HCT116 (cell line): ENCODE measurements at regions not wholly inside any gene's neighbourhood (a gene's known extent, or its start where the extent isn't known, plus 50 kb on each side); places are given as distances from the start of the nearest gene placed in this dataset.

Experiments used
- ATAC-seq: fragments of 200-7000 bp; cut with Tn5 transposase; 2 replicates; pipeline ENCODE4 v1.9.1; 2020; ENCODE audit warnings: mild to moderate bottlenecking, moderate library complexity
- BruUV-seq: library from RNA; stranded (reverse); fragments of 400-500 nt; replicated peaks from 2 replicates; lab custom pipeline; 2021; lab: Mats Ljungman, UMichigan
- CTCF ChIA-PET: fragments of 300-600 bp; sonication (Branson Sonifier 250); formaldehyde crosslinking; loops from one replicate; lab custom pipeline; 2021; ENCODE audit warnings: antibody characterized with exemption; lab: Charles Lee
- POLR2A ChIA-PET: fragments of 300-600, 350-600 bp; sonication (Branson Sonifier 250); formaldehyde crosslinking; loops from one replicate; lab custom pipeline; 2021; ENCODE audit warnings: antibody characterized with exemption; lab: Charles Lee
- RAD21 ChIA-PET, 2 experiments: fragments of 300-600 bp; sonication (Branson Sonifier 250); formaldehyde crosslinking; loops; one replicate each; lab custom pipeline; 2023; ENCODE audit warnings: low total read pairs in 2 of 2; ENCODE audit not compliant: uncharacterized antibody in 2 of 2, unreplicated experiment in 2 of 2, low non-redundant PET in 1 of 2; lab: Charles Lee
- DNase-seq: peaks from one replicate; pipeline ENCODE4 v3.0.0-alpha.2; 2010; ENCODE audit warnings: low read depth, low spot score
- H2AFZ ChIP-seq: fragments of 200-600 bp; shearing (Covaris generic), sonication (generic); 2 replicates; pipeline ENCODE4 v1.6.1; 2017; ENCODE audit warnings: low read depth, mixed run types, mixed read lengths, antibody characterized with exemption, low read length; ENCODE audit not compliant: poor library complexity, severe bottlenecking
- H3K27ac ChIP-seq: 2 replicates; pipeline ENCODE4 v1.5.1; 2012; ENCODE audit warnings: low read depth, low read length
- H3K27me3 ChIP-seq: fragments of 200-600 bp; sonication (generic); 2 replicates; pipeline ENCODE4 v1.6.1; 2016; ENCODE audit warnings: mixed run types, low read length, mixed read lengths; ENCODE audit not compliant: insufficient read depth
- H3K36me3 ChIP-seq, 2 experiments: fragments of 200-500 bp in 1 of 2; fragments of 200-600 bp in 1 of 2; sonication (Bioruptor generic) in 1 of 2; sonication (generic) in 1 of 2; 2 replicates each; pipeline versions ENCODE4 v1.5.1 to v1.6.1; 2014 to 2016; ENCODE audit warnings: low read length in 2 of 2, inconsistent platforms in 1 of 2, mixed read lengths in 1 of 2, mixed run types in 1 of 2; ENCODE audit not compliant: insufficient read depth in 2 of 2, control insufficient read depth in 1 of 2
- H3K4me1 ChIP-seq, 2 experiments: fragments of 200-600 bp in 1 of 2; sonication (generic) in 1 of 2; 2 replicates each; pipeline versions ENCODE4 v1.5.1 to v1.6.1; 2012 to 2017; ENCODE audit warnings: low read length in 2 of 2, inconsistent platforms in 1 of 2, mild to moderate bottlenecking in 1 of 2, mixed read lengths in 1 of 2, mixed run types in 1 of 2, moderate library complexity in 1 of 2; ENCODE audit not compliant: insufficient read depth in 2 of 2, control insufficient read depth in 1 of 2
- H3K4me2 ChIP-seq: fragments of 200-600 bp; sonication (generic); 2 replicates; pipeline ENCODE4 v1.6.1; 2017; ENCODE audit warnings: mixed run types, low read length, mixed read lengths
- H3K4me3 ChIP-seq, 2 experiments: fragments of 200-600 bp in 1 of 2; sonication (generic) in 1 of 2; replicated peaks in 1 of 2; 2 replicates each; pipeline ENCODE4 v1.5.1; 2011 to 2016; ENCODE audit warnings: low read length in 2 of 2, control low read depth in 1 of 2, low read depth in 1 of 2, mild to moderate bottlenecking in 1 of 2, mixed read lengths in 1 of 2, mixed run types in 1 of 2
- H3K79me2 ChIP-seq: fragments of 200-600 bp; sonication (generic); 2 replicates; pipeline ENCODE4 v1.6.1; 2017; ENCODE audit warnings: mild to moderate bottlenecking, mixed run types, low read length, moderate library complexity, mixed read lengths; ENCODE audit not compliant: insufficient read depth
- H3K9ac ChIP-seq: fragments of 200-600 bp; sonication (generic); 2 replicates; pipeline ENCODE4 v1.6.1; 2016; ENCODE audit warnings: low read length, mixed read lengths
- H3K9me2 ChIP-seq: fragments of 200-600 bp; sonication (generic), shearing (Covaris generic); 2 replicates; pipeline ENCODE4 v1.6.1; 2017; ENCODE audit warnings: mixed run types, mild to moderate bottlenecking, moderate library complexity; ENCODE audit not compliant: insufficient read depth
- H3K9me3 ChIP-seq, 2 experiments: fragments of 200-500 bp in 1 of 2; fragments of 200-600 bp in 1 of 2; sonication (Bioruptor generic) in 1 of 2; sonication (generic) in 1 of 2; 2 replicates each; pipeline ENCODE4 v1.6.1; 2014 to 2017; ENCODE audit warnings: low read length in 2 of 2, mixed read lengths in 2 of 2, inconsistent platforms in 1 of 2, low read depth in 1 of 2, mild to moderate bottlenecking in 1 of 2, mixed run types in 1 of 2, moderate library complexity in 1 of 2; ENCODE audit not compliant: control insufficient read depth in 1 of 2, insufficient read depth in 1 of 2
- H4K20me1 ChIP-seq: fragments of 200-600 bp; sonication (generic), shearing (Covaris generic); 2 replicates; pipeline ENCODE4 v1.6.1; 2017; ENCODE audit warnings: mixed run types, mild to moderate bottlenecking, moderate library complexity; ENCODE audit not compliant: insufficient read depth
- EGR1 ChIP-seq: IDR thresholded peaks from 2 replicates; pipeline ENCODE4 v1.6.1; 2012; ENCODE audit warnings: low read depth
- EZH2 ChIP-seq: fragments of 200-600 bp; sonication (generic); IDR thresholded peaks from 2 replicates; pipeline ENCODE4 v1.6.1; 2017; ENCODE audit warnings: antibody characterized with exemption, mixed run types
- EZH2phosphoT487 ChIP-seq: fragments of 200-600 bp; IDR thresholded peaks from 2 replicates; pipeline ENCODE4 v1.6.1; 2018; ENCODE audit warnings: antibody characterized with exemption, borderline replicate concordance
- JUND ChIP-seq: IDR thresholded peaks from 2 replicates; pipeline ENCODE4 v1.6.1; 2012
- MAX ChIP-seq: IDR thresholded peaks from 2 replicates; pipeline ENCODE4 v1.6.1; 2012
- POLR2AphosphoS5 ChIP-seq: IDR thresholded peaks from 2 replicates; pipeline ENCODE4 v1.6.1; 2011; ENCODE audit warnings: mild to moderate bottlenecking, low read depth, low read length, moderate library complexity
- SP1 ChIP-seq: IDR thresholded peaks from 2 replicates; pipeline ENCODE4 v1.6.1; 2012; ENCODE audit warnings: low read depth
- TCF7L2 ChIP-seq: IDR thresholded peaks from 2 replicates; pipeline ENCODE4 v1.7.0; 2011; ENCODE audit warnings: borderline replicate concordance, inconsistent platforms; ENCODE audit not compliant: insufficient read depth, insufficient read length; ENCODE audit errors: extremely low read depth
- YY1 ChIP-seq: IDR thresholded peaks from 2 replicates; pipeline ENCODE4 v1.6.1; 2011; ENCODE audit warnings: low read length, low read depth, moderate library complexity, mild to moderate bottlenecking; ENCODE audit not compliant: insufficient replicate concordance; ENCODE audit errors: extremely low read depth
- ZFX ChIP-seq: fragments of 450-650 bp; IDR thresholded peaks from 2 replicates; pipeline ENCODE4 v1.6.1; 2017
- ZNF274 ChIP-seq: fragments of 200-500 bp; sonication (Bioruptor generic); IDR thresholded peaks from 2 replicates; pipeline ENCODE4 v1.6.1; 2014; ENCODE audit warnings: mild to moderate bottlenecking, low read depth, low read length, inconsistent platforms
- intact Hi-C: fragments of 100-400 bp; cut with micrococcal nuclease; formaldehyde crosslinking; loops from 2 replicates; pipeline ENCODE4 v1.10.0; 2022
- TF ChIP-seq, protein P1 (sequence below), 3 experiments: fragments of 200-600 bp in 1 of 3; sonication (generic) in 1 of 3; IDR thresholded peaks in 2 of 3; conservative IDR thresholded peaks in 1 of 3; 2 replicates each; pipeline ENCODE4 v1.5.1; 2012 to 2017; ENCODE audit warnings: low read depth in 2 of 3, low read length in 2 of 3, antibody characterized with exemption in 1 of 3, borderline replicate concordance in 1 of 3, control low read depth in 1 of 3, mild to moderate bottlenecking in 1 of 3, mixed read lengths in 1 of 3, mixed run types in 1 of 3, moderate library complexity in 1 of 3; ENCODE audit not compliant: insufficient read depth in 1 of 3
- TF ChIP-seq, protein P2 (sequence below): IDR thresholded peaks from 2 replicates; pipeline ENCODE4 v1.6.1; 2012; ENCODE audit warnings: low read depth

- TF ChIP-seq EZH2phosphoT487 = no peak
- TF ChIP-seq, all 23 proteins: peak for 0
These were observed 653.3 kb downstream of the NLGN4X start (continued) for GRCh38 chrX:5575407-5575806.

DNA sequence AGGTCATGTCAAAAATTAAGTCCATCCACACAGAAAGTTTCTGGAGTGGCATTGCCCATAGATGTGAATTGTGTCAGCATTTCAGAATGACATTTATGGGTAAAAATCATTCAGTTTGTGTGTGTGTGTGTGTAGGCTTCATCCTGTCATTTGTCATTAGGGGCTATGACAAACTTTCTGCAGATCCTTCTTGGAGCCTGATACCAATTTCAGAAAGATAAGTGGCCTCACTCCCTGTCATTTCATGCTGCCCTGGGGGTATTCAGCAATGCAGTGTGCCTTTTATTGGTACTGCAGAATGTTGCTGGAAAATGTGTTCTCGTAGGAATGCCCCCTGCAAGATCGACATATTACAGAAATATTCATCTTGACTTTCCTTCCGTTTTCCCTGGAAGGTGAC, 659.7 kb downstream of the NLGN4X start:
- POLR2A ChIA-PET = no interaction called here
- DNase-seq (no peak), ATAC-seq (no peak)

More for the DNA sequence above, 659.7 kb downstream of the NLGN4X start:
- H4K20me1 ChIP-seq = no peaks in the 10 kb centered on the region
- no peak overlapping the region for H3K4me2 ChIP-seq
- no peaks in the 10 kb centered on the region for H3K4me1 ChIP-seq
- H3K9ac ChIP-seq = no peak overlapping the region
- no peaks in the 10 kb centered on the region for H3K36me3 ChIP-seq
- H3K9me3 ChIP-seq = no peaks in the 10 kb centered on the region
- H3K27me3 ChIP-seq = no peaks in the 10 kb centered on the region
- ChIA-PET RAD21 (no interaction called here), CTCF (no interaction called here)
- no peaks in the 10 kb centered on the region for H3K9me2 ChIP-seq
- no peak overlapping the region for H3K27ac ChIP-seq
- no peak overlapping the region for H2AFZ ChIP-seq
- no TSS peak for BruUV-seq
- no peak overlapping the region for H3K4me3 ChIP-seq
- H3K79me2 ChIP-seq = no peaks in the 10 kb centered on the region
- intact Hi-C loops = no loop called here
- TF ChIP-seq SP1 (no peak), POLR2AphosphoS5 (no peak), JUND (no peak), MAX (no peak), EGR1 (no peak), ZFX (no peak), EZH2 (no peak), TCF7L2 (no peak), ZNF274 (no peak), YY1 (no peak)
- TF ChIP-seq, protein P1, sequence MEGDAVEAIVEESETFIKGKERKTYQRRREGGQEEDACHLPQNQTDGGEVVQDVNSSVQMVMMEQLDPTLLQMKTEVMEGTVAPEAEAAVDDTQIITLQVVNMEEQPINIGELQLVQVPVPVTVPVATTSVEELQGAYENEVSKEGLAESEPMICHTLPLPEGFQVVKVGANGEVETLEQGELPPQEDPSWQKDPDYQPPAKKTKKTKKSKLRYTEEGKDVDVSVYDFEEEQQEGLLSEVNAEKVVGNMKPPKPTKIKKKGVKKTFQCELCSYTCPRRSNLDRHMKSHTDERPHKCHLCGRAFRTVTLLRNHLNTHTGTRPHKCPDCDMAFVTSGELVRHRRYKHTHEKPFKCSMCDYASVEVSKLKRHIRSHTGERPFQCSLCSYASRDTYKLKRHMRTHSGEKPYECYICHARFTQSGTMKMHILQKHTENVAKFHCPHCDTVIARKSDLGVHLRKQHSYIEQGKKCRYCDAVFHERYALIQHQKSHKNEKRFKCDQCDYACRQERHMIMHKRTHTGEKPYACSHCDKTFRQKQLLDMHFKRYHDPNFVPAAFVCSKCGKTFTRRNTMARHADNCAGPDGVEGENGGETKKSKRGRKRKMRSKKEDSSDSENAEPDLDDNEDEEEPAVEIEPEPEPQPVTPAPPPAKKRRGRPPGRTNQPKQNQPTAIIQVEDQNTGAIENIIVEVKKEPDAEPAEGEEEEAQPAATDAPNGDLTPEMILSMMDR (IDR thresholded peaks at IDR 0.05 in 2 of 3, conservative IDR thresholded peaks at IDR 0.05 in 1 of 3; ENCODE audit: borderline replicate concordance in 1 of 3, insufficient read depth in 1 of 3, low read depth in 2 of 3, low read length in 2 of 3) = no peak
- TF ChIP-seq, protein P2, sequence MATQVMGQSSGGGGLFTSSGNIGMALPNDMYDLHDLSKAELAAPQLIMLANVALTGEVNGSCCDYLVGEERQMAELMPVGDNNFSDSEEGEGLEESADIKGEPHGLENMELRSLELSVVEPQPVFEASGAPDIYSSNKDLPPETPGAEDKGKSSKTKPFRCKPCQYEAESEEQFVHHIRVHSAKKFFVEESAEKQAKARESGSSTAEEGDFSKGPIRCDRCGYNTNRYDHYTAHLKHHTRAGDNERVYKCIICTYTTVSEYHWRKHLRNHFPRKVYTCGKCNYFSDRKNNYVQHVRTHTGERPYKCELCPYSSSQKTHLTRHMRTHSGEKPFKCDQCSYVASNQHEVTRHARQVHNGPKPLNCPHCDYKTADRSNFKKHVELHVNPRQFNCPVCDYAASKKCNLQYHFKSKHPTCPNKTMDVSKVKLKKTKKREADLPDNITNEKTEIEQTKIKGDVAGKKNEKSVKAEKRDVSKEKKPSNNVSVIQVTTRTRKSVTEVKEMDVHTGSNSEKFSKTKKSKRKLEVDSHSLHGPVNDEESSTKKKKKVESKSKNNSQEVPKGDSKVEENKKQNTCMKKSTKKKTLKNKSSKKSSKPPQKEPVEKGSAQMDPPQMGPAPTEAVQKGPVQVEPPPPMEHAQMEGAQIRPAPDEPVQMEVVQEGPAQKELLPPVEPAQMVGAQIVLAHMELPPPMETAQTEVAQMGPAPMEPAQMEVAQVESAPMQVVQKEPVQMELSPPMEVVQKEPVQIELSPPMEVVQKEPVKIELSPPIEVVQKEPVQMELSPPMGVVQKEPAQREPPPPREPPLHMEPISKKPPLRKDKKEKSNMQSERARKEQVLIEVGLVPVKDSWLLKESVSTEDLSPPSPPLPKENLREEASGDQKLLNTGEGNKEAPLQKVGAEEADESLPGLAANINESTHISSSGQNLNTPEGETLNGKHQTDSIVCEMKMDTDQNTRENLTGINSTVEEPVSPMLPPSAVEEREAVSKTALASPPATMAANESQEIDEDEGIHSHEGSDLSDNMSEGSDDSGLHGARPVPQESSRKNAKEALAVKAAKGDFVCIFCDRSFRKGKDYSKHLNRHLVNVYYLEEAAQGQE = no peak
